Activated CD4-positive, CD25-positive, alpha-beta regulatory T cell treated with anti-CD3 and anti-CD28 coated beads, Interleukin-2, amount 50 U/mL, for 24 hours (primary cell): ENCODE measurements at regions not wholly inside any gene's neighbourhood (a gene's known extent, or its start where the extent isn't known, plus 50 kb on each side); places are given as distances from the start of the nearest gene placed in this dataset.
"Not testable (repeated sequence)": the region's sequence is repeated elsewhere in the genome, so short reads cannot be mapped to it uniquely, and the experiment has no call there.

Experiments
- ATAC-seq, 2 donors: fragments of 150-1000 bp; cut with Tn5 transposase; one replicate each; pipeline ENCODE4 v1.10.0; 2021; ENCODE audit warnings: mild to moderate bottlenecking in 1 of 2, moderate library complexity in 1 of 2

GRCh38 chr10:5576780-5577624 lies 52.2 kb downstream of the CALML3 start:
- ATAC-seq, result no peak

- ATAC-seq, result not testable (repeated sequence)
These were observed 55.3 kb downstream of the CALML3 start for GRCh38 chr10:5580038-5580428.

GRCh38 chr10:5581670-5582566 lies 57.2 kb downstream of the CALML3 start:
- ATAC-seq, result no peak

- no peak for ATAC-seq
These were observed 58.0 kb downstream of the CALML3 start for GRCh38 chr10:5582736-5583135.

GRCh38 chr10:5583525-5584175 lies 58.9 kb downstream of the CALML3 start:
- no peak for ATAC-seq

- peak; percentile 65 to 68 for ATAC-seq
These were observed 60.2 kb downstream of the CALML3 start for GRCh38 chr10:5584895-5585516.

GRCh38 chr10:5585517-5586206 lies 60.9 kb downstream of the CALML3 start:
- no peak for ATAC-seq

GRCh38 chr10:5587151-5588079 lies 62.7 kb downstream of the CALML3 start:
- ATAC-seq, result no peak

GRCh38 chr10:5588080-5588453 lies 63.3 kb downstream of the CALML3 start:
- ATAC-seq, result no peak

GRCh38 chr10:5588603-5589002 lies 63.8 kb downstream of the CALML3 start:
- no peak for ATAC-seq
